ENCODE measurements at regions not wholly inside any gene's neighbourhood (a gene's known extent, or its start where the extent isn't known, plus 50 kb on each side); places are given as distances from the start of the nearest gene placed in this dataset.

GRCh38 chr2:144675331-144675730 is 155.4 kb upstream of the ZEB2 start:
- TF ChIP-seq, protein P1, sequence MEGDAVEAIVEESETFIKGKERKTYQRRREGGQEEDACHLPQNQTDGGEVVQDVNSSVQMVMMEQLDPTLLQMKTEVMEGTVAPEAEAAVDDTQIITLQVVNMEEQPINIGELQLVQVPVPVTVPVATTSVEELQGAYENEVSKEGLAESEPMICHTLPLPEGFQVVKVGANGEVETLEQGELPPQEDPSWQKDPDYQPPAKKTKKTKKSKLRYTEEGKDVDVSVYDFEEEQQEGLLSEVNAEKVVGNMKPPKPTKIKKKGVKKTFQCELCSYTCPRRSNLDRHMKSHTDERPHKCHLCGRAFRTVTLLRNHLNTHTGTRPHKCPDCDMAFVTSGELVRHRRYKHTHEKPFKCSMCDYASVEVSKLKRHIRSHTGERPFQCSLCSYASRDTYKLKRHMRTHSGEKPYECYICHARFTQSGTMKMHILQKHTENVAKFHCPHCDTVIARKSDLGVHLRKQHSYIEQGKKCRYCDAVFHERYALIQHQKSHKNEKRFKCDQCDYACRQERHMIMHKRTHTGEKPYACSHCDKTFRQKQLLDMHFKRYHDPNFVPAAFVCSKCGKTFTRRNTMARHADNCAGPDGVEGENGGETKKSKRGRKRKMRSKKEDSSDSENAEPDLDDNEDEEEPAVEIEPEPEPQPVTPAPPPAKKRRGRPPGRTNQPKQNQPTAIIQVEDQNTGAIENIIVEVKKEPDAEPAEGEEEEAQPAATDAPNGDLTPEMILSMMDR (conservative IDR thresholded peaks at IDR 0.05; ENCODE audit: low read depth, low read length) = no peak
- no peak for TF ChIP-seq EZH2 (IDR thresholded peaks at IDR 0.05; ENCODE audit: borderline replicate concordance, low read depth, low read length, poor library complexity, severe bottlenecking)
